ENCODE measurements at regions not wholly inside any gene's neighbourhood (a gene's known extent, or its start where the extent isn't known, plus 50 kb on each side); places are given as distances from the start of the nearest gene placed in this dataset.
"Not testable (repeated sequence)": the region's sequence is repeated elsewhere in the genome, so short reads cannot be mapped to it uniquely, and the experiment has no call there.

- H3K4me3 ChIP-seq (ENCODE audit: low read length): no peak overlapping the region
- no peak for TF ChIP-seq CTCF (IDR thresholded peaks at IDR 0.05; ENCODE audit: insufficient read depth, low read depth, low read length, missing control alignments)
- peak; percentile 97 for DNase-seq (ENCODE audit: low read depth)
Measured at GRCh38 chr12:89225401-89225800, 126.9 kb downstream of the DUSP6 start.

- not testable (repeated sequence) for DNase-seq (ENCODE audit: low read depth); H3K4me3 ChIP-seq (ENCODE audit: low read length)
Measured at GRCh38 chr12:89222580-89222979, 129.7 kb downstream of the DUSP6 start.

- peak; percentile 69 for DNase-seq (ENCODE audit: low read depth)
- no peak overlapping the region for H3K4me3 ChIP-seq (ENCODE audit: low read length)
- TF ChIP-seq CTCF (IDR thresholded peaks at IDR 0.05; ENCODE audit: insufficient read depth, low read depth, low read length, missing control alignments): no peak
Measured at GRCh38 chr12:89217472-89217871, 134.8 kb downstream of the DUSP6 start.

GRCh38 chr12:89216211-89216952, 135.9 kb downstream of the DUSP6 start:
- H3K4me3 ChIP-seq (ENCODE audit: low read length): no peak overlapping the region
- no peak for DNase-seq (ENCODE audit: low read depth)

GRCh38 chr12:89215196-89215595, 137.1 kb downstream of the DUSP6 start:
- DNase-seq (ENCODE audit: low read depth): no peak
- H3K4me3 ChIP-seq (ENCODE audit: low read length): no peak overlapping the region
- TF ChIP-seq CTCF (IDR thresholded peaks at IDR 0.05; ENCODE audit: insufficient read depth, low read depth, low read length, missing control alignments): no peak

More at GRCh38 chr12:89216211-89216952, 135.9 kb downstream of the DUSP6 start:
- no peak for TF ChIP-seq CTCF (IDR thresholded peaks at IDR 0.05; ENCODE audit: insufficient read depth, low read depth, low read length, missing control alignments)

- TF ChIP-seq CTCF (IDR thresholded peaks at IDR 0.05; ENCODE audit: insufficient read depth, low read depth, low read length, missing control alignments): no peak
- no peak overlapping the region for H3K4me3 ChIP-seq (ENCODE audit: low read length)
- DNase-seq (ENCODE audit: low read depth): no peak
Measured at GRCh38 chr12:89213747-89214146, 138.6 kb downstream of the DUSP6 start.

- no peak for DNase-seq (ENCODE audit: low read depth)
- H3K4me3 ChIP-seq (ENCODE audit: low read length): no peak overlapping the region
- TF ChIP-seq CTCF (IDR thresholded peaks at IDR 0.05; ENCODE audit: insufficient read depth, low read depth, low read length, missing control alignments): no peak
Measured at GRCh38 chr12:89213139-89213538, 139.2 kb downstream of the DUSP6 start.

All from epithelial cell of esophagus (primary cell).